ENCODE measurements at regions not wholly inside any gene's neighbourhood (a gene's known extent, or its start where the extent isn't known, plus 50 kb on each side); places are given as distances from the start of the nearest gene placed in this dataset.

GRCh38 chr10:128606055-128606454 lies 479.8 kb upstream of the MKI67 start:
- no peak for DNase-seq (ENCODE audit: low read depth in 2 of 3, low spot score in 1 of 3)

- DNase-seq (ENCODE audit: low read depth in 2 of 3, low spot score in 1 of 3) = no peak
These were observed 482.6 kb upstream of the MKI67 start for GRCh38 chr10:128608791-128609190.

DNA sequence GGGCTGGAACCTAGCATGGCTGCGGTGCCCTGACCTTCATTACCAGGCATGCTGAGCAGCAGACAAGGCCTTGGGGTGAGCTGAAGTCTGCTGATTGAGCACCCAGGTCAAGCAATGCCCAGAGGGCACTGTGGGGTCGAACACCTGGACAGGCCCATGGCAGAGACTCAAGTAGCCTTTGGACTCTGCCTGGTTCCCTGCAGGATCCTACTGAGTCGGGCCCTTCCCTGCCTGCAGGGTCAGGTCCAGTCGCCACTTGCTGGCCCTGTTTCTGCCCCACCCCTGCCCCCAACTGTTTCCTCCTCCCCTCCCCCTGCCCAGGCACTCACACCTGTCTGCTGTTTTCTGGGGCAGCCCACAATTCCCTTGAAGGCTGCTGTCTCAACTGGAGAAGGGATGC lies 483.2 kb upstream of the MKI67 start:
- DNase-seq (ENCODE audit: low read depth in 2 of 3, low spot score in 1 of 3) = no peak

- no peak for DNase-seq (ENCODE audit: low read depth in 2 of 3, low spot score in 1 of 3)
These were observed 483.9 kb upstream of the MKI67 start for GRCh38 chr10:128610113-128610512.

DNA sequence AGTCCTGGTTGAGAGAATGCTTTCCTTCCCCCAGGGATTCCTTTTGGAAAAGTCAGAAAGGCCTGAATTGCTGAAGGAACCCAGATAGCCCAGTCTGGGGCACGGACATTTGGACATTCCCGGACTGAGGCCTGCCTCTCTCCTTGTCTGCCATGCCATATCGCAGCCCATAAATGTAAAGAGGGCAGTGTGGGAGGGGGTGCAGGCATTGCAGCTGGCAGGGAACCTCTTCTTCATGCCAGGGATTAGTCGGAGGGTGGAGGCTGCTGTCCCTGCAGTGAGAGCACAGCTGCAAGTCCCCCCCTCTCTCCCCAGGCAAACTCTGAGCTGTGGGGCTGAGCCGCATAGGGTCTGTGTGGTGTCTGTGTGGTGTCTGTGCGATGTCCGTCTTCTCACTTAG lies 486.0 kb upstream of the MKI67 start:
- DNase-seq (ENCODE audit: low read depth in 2 of 3, low spot score in 1 of 3) = no peak

DNA sequence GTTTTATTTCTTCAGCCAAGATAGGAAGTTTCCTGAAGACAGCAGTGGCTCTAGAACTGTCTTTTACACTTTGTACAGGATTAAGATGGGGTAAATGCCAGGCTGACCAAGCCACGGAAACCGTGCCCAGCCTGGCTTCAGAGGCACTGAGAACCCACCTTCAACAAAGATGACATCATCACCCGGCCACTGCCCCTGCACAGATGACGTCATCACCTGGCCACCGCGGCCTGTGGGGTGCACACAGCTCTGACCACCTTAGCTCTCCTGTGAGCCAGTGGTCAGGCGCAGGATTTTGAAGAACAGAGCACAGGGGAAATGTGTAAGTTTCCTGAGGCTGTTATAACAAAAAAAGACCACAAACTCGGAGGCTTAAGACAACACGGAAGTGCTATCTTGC lies 486.4 kb upstream of the MKI67 start:
- no peak for DNase-seq (ENCODE audit: low read depth in 2 of 3, low spot score in 1 of 3)

DNA sequence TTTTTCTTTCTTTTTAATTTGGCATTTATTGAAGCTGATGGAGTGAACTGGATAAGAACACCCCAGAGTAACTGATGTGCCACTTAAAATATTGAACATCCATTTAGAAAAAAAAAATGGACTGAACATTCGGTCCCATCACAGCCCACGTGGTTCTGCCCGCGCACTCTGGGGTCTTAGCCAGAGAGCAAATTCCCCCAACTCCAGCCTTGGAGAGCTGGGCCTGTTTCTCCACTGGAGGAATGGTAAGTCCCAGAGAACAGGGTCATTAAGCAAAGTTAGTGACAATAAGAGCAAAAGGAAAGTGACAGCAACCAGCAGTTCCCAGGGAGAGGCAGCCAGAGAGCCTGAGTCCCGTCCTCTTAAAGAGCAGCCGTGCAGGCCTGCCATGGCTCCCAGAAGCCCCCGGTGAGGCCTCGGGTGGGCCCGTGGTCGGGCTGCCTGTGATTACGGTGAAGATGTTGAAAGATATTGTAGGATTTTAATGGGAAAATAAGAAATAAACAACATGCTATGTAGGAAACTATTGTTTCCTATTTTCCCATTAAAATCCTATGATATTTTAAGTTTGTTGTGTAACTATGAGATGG lies 487.9 kb upstream of the MKI67 start:
- no peak for DNase-seq (ENCODE audit: low read depth in 2 of 3, low spot score in 1 of 3)

DNA sequence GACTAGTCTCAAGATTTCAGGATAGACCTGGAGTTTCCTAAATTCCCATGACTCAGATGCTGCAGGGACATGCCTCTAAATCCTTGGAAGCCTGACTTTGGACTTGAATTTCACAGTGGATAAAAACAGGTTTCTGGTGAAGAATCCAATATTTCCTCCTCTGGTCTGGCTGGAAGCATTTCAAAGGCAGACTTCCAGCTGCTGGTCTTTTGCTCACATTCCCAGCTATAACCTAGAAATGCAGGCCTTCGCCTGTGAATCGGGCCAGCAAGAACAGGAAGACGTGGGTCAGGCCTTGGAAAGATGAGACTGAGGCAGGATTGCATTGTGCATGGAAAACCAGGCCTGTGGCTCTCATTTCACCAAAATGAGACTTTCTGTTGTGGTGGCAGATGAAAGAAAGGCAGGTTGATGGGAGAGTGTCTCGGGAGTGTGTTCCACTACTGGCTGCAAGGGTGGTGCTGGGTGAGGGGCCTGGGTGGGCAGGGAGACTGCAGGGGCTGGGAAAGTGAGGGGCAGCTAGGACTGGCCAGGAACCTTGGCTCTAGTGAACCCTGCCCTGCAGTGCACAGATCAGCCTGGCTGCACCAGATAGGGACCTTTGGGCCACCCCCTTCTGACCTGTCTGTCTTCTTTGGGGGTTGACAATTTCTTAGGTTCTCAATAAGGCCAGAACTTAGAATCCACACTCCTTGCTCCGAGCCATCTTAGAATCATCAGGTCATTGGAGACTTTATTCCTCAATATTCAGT lies 488.8 kb upstream of the MKI67 start:
- DNase-seq (ENCODE audit: low read depth in 2 of 3, low spot score in 1 of 3) = no peak

DNA sequence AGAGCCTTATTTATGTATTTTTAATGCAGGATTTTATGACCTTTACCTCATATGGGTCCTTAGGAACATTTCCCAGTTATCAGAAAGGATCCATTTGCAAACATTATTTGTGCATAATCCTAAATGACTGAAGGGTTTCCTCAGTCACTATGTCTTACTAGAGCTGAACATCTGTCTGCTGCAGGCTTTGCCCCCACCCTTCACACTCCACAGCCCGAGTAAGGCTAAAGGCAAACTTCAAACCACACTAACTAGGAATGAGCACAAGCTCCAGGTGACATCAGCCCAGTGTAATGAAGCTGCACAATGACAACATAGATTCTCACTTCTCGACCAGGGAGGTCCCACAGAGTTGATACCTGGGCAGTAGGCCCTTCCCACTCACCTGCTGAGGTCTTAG lies 491.3 kb upstream of the MKI67 start:
- DNase-seq (ENCODE audit: low read depth in 2 of 3, low spot score in 1 of 3) = no peak

- no peak for DNase-seq (ENCODE audit: low read depth in 2 of 3, low spot score in 1 of 3)
These were observed 496.5 kb upstream of the MKI67 start for GRCh38 chr10:128622706-128623105.

DNA sequence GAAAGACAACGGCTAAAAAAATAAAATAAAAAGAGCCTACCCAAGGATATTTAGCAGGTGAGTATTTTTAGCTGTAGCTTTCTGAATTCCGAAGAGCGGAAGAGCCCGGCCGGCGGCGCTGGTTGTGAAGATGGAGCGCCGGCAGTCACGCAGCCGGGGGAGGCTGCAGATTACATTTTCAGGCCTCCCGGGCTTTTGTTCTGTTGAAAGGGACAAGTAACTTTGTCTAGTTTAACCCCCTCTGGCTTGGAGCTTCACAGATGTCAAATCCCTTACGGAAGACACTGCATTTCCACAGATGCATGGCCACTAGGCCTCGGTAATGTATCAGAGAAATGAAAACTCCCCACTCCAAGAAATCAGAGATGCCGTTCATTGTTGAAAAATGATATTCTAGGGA lies 497.6 kb upstream of the MKI67 start:
- DNase-seq (ENCODE audit: low read depth in 2 of 3, low spot score in 1 of 3) = no peak

DNA sequence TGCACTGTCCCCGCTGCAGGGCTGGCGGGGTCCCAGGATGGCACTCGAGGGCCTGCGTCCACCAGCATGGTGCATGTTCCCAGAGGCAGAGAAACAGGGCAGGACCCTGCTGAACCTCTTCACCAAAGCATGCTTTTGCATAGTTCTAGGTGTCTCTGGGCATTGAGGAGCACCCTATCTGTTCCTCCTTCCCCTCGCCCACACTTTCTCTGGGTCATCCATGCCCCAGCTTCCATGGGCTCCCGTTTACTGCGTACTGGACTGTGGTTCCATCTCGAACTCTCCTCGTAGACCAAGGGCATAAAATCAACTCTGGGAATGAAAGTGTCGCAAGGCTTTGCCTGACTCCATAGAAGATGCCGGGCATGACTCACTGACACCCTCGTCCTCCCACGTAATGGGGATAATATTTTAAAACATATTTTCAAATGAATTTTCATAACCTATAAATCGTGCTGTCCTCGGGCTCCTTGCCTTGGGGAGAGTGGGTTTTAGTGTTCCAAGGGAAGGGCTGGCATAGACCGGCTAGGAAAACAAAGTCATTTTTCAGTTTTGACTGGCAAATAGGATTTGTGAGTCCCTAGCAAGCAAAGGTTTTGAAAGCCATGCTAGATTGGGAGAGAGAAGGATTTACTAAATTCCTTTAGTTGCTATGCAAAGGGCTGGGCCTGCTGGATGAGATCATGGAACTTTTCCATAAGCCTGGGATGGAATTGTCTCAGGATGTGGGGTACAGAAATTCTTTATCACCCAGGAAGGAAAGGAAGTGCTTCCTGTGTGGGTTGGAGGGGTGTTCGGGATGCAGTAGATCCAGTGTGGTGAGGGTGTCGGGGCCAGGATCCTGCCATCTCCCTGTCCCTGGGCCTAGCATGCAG lies 498.7 kb upstream of the MKI67 start:
- DNase-seq (ENCODE audit: low read depth in 2 of 3, low spot score in 1 of 3) = no peak

GRCh38 chr10:128625926-128626325 lies 499.7 kb upstream of the MKI67 start:
- DNase-seq (ENCODE audit: low read depth in 2 of 3, low spot score in 1 of 3) = no peak

DNA sequence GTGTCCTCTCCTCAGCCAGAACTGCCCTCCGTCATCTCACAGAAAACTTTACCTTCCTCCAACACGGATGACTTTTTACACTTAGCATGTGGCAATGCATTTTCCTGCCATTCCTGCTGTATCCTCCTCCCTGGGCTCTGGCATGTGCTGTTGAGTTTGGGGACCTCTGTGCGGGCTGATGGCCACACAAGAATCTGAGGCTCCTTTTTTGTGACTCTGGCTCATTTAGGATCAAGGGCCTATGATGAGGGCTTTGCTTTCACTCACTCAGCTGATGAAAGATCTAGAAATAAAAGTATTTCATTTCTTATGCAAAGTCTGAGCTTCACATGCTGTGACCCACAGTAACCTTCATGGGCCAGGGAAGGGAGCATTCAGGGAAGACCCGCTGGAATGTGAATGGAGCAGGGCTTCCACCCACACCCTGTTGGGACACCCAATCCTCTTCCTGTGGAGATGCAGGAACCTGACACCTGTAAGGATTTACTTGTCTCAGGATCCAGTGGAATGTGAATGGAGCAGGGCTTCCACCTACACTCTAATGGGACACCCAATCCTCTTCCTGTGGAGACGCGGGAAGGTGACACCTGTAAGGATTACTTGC lies 500.3 kb upstream of the MKI67 start:
- DNase-seq (ENCODE audit: low read depth in 2 of 3, low spot score in 1 of 3) = no peak

- DNase-seq (ENCODE audit: low read depth in 2 of 3, low spot score in 1 of 3) = no peak
These were observed 501.6 kb upstream of the MKI67 start for GRCh38 chr10:128627811-128628210.

DNA sequence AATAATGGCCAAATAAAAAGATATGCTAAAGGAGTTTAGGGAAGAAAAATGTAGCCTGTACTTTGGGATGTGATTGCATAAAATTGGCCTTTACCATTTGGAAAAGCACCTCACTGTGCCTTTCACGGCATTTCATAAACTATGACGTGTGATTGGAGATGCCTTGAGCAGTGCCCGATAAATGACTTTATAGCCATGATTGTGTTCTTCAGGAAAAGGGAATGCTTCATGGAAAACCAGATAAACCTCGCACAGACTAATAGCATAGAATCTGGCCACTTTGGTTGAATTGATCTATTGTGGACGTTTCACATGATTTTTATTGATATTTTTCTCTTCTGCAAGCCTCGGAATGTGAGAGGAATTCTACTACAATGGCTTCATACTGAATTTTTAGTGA lies 502.0 kb upstream of the MKI67 start:
- DNase-seq (ENCODE audit: low read depth in 2 of 3, low spot score in 1 of 3) = no peak

DNA sequence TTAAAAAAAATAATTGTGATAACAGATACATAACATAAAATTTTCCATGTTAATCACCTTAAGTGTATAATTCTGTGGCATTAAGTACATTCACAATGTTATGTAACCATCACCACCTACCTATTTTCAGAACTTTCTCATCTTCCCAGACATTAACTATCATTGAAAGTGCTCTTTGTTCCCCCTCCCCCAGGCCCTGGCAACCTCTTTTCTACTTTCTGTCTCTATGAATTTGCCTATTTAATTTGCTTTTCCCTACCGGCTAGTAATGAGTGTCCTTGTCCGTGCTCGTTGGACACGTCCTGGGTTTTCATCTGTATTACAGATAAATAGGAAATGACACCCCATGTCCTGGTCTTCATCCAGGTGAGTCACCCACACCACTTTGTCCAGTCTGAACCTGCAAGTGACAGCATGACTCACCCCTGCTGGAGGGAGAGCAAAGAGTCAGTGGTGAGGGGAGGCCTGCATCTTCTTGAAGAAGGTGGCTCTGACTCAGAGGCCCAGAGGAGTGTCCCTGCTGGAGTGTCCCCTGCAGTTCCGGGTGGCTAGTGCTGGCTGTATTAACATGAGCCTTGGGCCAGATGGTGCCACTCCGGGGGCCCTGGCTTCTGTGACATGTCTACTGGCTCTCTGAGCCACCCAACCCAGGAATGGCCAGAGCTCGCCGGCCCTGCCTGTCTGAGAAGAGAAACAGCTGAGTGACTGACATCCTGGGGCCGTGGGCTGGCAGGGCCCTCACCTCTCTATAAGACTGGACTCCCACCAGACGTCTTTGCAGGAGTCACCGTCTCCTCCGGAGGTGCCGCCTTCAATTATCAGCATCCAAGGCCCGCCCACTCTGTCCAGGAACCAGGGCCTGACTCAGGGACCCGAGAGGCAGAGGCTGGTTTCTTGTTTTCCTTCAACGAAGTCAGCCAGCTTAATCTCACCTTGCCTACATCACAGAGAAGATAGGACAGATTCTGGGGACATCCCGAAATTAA lies 503.2 kb upstream of the MKI67 start:
- DNase-seq (ENCODE audit: low read depth in 2 of 3, low spot score in 1 of 3) = no peak

DNA sequence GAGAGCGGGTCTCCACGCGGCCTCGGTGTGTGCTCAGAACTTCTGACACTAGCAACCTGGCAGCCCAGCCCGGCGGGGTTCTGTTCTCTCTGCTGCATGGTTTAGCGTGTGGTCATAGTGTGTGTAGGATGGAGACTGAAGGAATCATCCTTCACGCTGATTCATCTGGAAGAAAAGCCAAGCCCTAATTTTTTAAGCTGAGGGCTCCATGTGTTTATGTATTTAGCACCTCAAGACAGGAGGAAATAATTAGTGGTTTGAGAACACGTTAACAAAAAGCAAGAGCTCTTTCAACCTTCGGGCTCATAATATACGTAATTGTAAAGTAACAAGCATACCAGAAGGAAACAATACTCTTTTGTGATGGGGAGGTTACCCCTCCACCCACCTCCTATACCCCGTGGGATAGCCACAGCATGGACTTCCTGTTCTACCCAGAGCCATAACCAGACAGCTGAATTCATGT lies 504.6 kb upstream of the MKI67 start:
- no peak for DNase-seq (ENCODE audit: low read depth in 2 of 3, low spot score in 1 of 3)

DNA sequence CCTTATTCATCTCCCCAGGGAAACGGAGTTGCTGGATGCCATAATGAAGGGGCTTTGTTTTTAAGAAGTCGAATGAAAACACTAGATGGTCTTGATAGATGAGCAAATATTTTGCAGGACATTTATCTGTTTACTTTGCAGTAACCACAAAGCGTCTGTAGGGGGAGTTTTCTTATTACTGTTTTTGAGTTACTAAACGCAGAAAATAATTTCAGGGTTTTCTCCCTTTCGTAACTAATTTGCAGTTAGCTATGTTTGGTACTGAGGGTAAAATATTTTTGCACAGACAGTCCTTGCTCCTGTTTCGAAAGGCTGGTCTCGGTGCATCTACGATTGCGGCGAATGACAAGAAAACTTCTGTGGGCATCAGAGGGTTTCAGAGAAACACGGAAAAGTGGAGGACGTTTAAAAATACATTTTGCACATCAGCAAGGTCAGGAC lies 505.6 kb upstream of the MKI67 start:
- no peak for DNase-seq (ENCODE audit: low read depth in 2 of 3, low spot score in 1 of 3)

DNA sequence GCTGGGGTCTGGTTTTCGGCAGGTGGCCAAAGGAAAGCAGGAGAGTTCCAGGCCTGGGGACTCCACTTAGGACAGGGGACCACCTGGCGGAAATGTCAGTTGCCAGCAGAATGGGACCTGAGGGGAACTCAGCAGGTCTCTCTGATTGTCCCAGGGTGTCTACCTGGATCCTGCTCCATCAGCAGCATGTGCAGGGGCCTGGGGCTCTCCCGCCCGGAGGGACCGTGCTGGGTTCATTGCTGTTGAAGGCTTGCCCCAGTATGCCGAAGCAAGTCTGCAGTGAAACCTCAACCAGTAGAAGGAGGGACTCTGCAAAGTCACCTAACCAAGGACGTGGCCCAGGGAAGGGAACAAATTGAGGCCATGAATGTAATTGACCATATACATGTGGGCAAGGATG lies 506.5 kb upstream of the MKI67 start:
- no peak for DNase-seq (ENCODE audit: low read depth in 2 of 3, low spot score in 1 of 3)
